GM12891 (cell line): ENCODE measurements at regions not wholly inside any gene's neighbourhood (a gene's known extent, or its start where the extent isn't known, plus 50 kb on each side); places are given as distances from the start of the nearest gene placed in this dataset.

ENCODE experiments used
- POLR2A ChIP-seq: IDR thresholded peaks from 2 replicates; pipeline ENCODE4 v1.6.1; 2011; ENCODE audit warnings: low read depth, low read length, control low read depth
- POLR2AphosphoS5 ChIP-seq: IDR thresholded peaks from 2 replicates; pipeline ENCODE4 v1.6.1; 2011; ENCODE audit warnings: low read depth, low read length, control low read depth
- POU2F2 ChIP-seq: IDR thresholded peaks from 2 replicates; pipeline ENCODE4 v1.6.1; 2011; ENCODE audit warnings: low read depth, mild to moderate bottlenecking, control low read depth, low read length, moderate library complexity
- TAF1 ChIP-seq: IDR thresholded peaks from 2 replicates; pipeline ENCODE4 v1.6.1; 2011; ENCODE audit warnings: low read depth, low read length, control low read depth

DNA sequence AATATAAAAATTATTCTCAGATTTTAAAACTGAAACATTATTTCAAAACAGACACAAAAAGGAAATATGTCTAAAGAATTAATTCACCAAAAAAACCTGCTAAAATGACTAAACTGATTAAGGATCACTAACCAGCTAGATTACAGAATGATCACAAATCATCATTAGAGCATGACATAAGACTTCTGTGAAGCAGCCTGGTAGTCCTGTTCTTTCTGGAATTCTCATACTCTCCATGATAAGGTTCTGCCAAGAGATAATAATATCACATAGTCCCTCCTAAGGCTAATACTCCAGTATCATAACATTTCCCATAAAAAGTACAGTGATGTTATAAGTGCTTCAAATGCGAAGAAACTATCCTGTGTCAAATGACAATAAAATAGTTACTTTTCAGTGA, 1814.9 kb downstream of the SLITRK5 start:
- no peak for TF ChIP-seq POLR2AphosphoS5
- no peak for TF ChIP-seq TAF1
- TF ChIP-seq POLR2A, result no peak
- no peak for TF ChIP-seq POU2F2
